Mesothelial cell of epicardium (in vitro differentiated cells): ENCODE measurements at regions not wholly inside any gene's neighbourhood (a gene's known extent, or its start where the extent isn't known, plus 50 kb on each side); places are given as distances from the start of the nearest gene placed in this dataset.

ENCODE experiments used
- DNase-seq, 2 experiments: peaks; one replicate each; pipeline ENCODE4 v3.0.0; 2021; ENCODE audit warnings: low spot score in 2 of 2; ENCODE audit not compliant: unreplicated experiment in 2 of 2
- H3K27ac Mint-ChIP-seq: 2 replicates; pipeline ENCODE4 v1.8.0; 2021; ENCODE audit warnings: mixed read lengths
- H3K27me3 Mint-ChIP-seq: 2 replicates; pipeline ENCODE4 v1.8.0; 2021; ENCODE audit warnings: low read depth, mixed read lengths
- H3K36me3 Mint-ChIP-seq: 2 replicates; pipeline ENCODE4 v1.8.0; 2021; ENCODE audit warnings: mixed read lengths
- H3K4me1 Mint-ChIP-seq: 2 replicates; pipeline ENCODE4 v1.8.0; 2021; ENCODE audit warnings: mixed read lengths
- H3K4me3 Mint-ChIP-seq: 2 replicates; pipeline ENCODE4 v1.8.0; 2021; ENCODE audit warnings: mild to moderate bottlenecking, moderate library complexity, mixed read lengths
- H3K9me3 Mint-ChIP-seq: 2 replicates; pipeline ENCODE4 v1.8.0; 2021; ENCODE audit warnings: mixed read lengths
- CTCF ChIP-seq: fragments of 200-600 bp; sonication (generic); IDR thresholded peaks from one replicate; pipeline ENCODE4 v1.5.0; 2021; ENCODE audit warnings: antibody characterized with exemption; ENCODE audit not compliant: unreplicated experiment

GRCh38 chr14:45906257-45906656 is 653.3 kb upstream of the MIS18BP1 start:
- Mint-ChIP-seq H3K4me1 (no peaks in the 10 kb centered on the region), H3K4me3 (no peak overlapping the region)

GRCh38 chr14:45905672-45906071 is 652.7 kb upstream of the MIS18BP1 start:
- Mint-ChIP-seq H3K27ac (no peak overlapping the region), H3K27me3 (peaks cover 2% of the 10 kb centered on the region), H3K9me3 (no peaks in the 10 kb centered on the region), H3K4me3 (no peak overlapping the region), H3K4me1 (no peaks in the 10 kb centered on the region), H3K36me3 (no peaks in the 10 kb centered on the region)
- no peak for DNase-seq
- TF ChIP-seq CTCF = no peak

More at GRCh38 chr14:45906257-45906656, 653.3 kb upstream of the MIS18BP1 start:
- H3K36me3 Mint-ChIP-seq = no peaks in the 10 kb centered on the region
- peaks cover 1% of the 10 kb centered on the region for H3K9me3 Mint-ChIP-seq
- H3K27me3 Mint-ChIP-seq = peaks cover 2% of the 10 kb centered on the region
- no peak overlapping the region for H3K27ac Mint-ChIP-seq
- no peak for DNase-seq
- TF ChIP-seq CTCF = no peak

DNA sequence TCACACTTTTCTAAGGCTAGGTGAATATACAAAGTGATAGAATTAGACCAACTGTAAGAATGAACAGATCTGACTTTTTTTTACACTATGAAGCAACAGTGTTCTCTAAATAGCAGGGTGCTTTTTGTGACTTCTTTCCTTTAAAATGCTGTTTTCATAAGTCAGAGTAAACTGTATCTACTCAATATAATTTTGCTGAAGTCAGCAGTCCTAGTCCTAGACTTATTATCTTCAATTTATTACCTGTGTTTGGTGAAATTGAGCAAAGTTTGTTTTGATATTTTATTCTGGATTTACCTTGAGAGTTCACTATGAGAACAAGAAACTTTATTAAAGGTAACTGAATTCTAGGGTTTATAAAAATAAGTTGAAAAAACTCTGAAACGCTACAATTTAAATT is 651.3 kb upstream of the MIS18BP1 start:
- Mint-ChIP-seq H3K36me3 (no peaks in the 10 kb centered on the region), H3K27ac (no peak overlapping the region), H3K4me1 (no peaks in the 10 kb centered on the region), H3K9me3 (no peaks in the 10 kb centered on the region), H3K27me3 (peaks cover 2% of the 10 kb centered on the region), H3K4me3 (no peak overlapping the region)
- no peak for TF ChIP-seq CTCF
- DNase-seq = no peak

- no peaks in the 10 kb centered on the region for H3K27me3 Mint-ChIP-seq
Measured at GRCh38 chr14:45902241-45902640, 649.2 kb upstream of the MIS18BP1 start.

DNA sequence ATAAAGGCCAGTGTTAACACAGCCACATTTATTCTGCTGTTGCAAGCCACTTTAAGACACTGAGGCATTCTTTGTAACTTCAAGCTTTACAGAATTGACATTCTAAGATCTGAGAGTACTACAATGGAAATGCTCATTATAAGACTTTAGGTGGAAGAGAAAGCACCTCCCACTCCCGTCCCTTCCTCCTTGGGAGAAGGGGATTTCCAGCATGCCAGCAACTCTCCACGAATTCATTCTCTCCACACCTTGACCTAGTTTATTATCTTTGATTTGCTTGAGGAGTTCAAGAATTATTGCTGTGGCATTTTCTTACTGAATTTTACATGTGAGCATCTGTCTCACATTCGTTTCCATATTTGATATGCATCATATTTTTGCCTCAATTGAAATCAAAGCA is 644.4 kb upstream of the MIS18BP1 start:
- H3K27ac Mint-ChIP-seq = no peak overlapping the region
- H3K4me3 Mint-ChIP-seq = no peak overlapping the region
- DNase-seq = no peak
- TF ChIP-seq CTCF = no peak
- no peaks in the 10 kb centered on the region for H3K9me3 Mint-ChIP-seq
- H3K4me1 Mint-ChIP-seq = no peaks in the 10 kb centered on the region
- no peaks in the 10 kb centered on the region for H3K27me3 Mint-ChIP-seq
- H3K36me3 Mint-ChIP-seq = no peaks in the 10 kb centered on the region

More at GRCh38 chr14:45902241-45902640, 649.2 kb upstream of the MIS18BP1 start:
- no peak for DNase-seq
- H3K27ac Mint-ChIP-seq = no peak overlapping the region
- H3K4me1 Mint-ChIP-seq = no peaks in the 10 kb centered on the region
- H3K4me3 Mint-ChIP-seq = no peak overlapping the region
- H3K36me3 Mint-ChIP-seq = no peaks in the 10 kb centered on the region
- H3K9me3 Mint-ChIP-seq = no peaks in the 10 kb centered on the region
- no peak for TF ChIP-seq CTCF

GRCh38 chr14:45893127-45893526 is 640.1 kb upstream of the MIS18BP1 start:
- H3K9me3 Mint-ChIP-seq = no peaks in the 10 kb centered on the region
- DNase-seq = no peak
- peaks cover 15% of the 10 kb centered on the region for H3K4me1 Mint-ChIP-seq
- TF ChIP-seq CTCF = no peak
- H3K4me3 Mint-ChIP-seq = no peak overlapping the region
- no peak overlapping the region for H3K27ac Mint-ChIP-seq
- no peaks in the 10 kb centered on the region for H3K36me3 Mint-ChIP-seq
- no peaks in the 10 kb centered on the region for H3K27me3 Mint-ChIP-seq
